ENCODE measurements at regions not wholly inside any gene's neighbourhood (a gene's known extent, or its start where the extent isn't known, plus 50 kb on each side); places are given as distances from the start of the nearest gene placed in this dataset.

DNA sequence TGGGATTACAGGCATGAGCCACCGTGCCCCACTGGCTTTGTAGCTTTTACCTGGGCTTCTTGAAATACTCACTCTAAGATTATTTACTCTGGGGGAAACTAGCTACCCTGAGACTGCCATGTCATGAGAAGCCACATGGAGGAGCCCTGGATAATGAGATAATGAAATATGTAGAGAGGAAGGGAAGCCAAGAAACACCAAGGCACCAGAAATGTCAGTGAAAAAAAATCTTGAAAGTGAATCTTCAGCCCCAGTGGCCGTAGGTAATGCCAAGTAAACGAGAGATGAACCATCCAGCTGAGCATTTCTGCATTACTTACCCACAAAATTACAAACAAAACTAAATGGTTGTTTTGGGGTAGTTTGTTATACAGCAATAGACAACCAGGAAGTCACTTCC is 125.6 kb downstream of the APIP start:
- no peaks in the 10 kb centered on the region for H3K27me3 ChIP-seq (ENCODE audit: insufficient read depth in 3 of 3, low read length in 2 of 3)
- WGBS, 3 donors: 69 to 79% (median 70%) methylated on average over 3 of the region's 3 CpGs

GRCh38 chr11:34789196-34789834 is 126.9 kb downstream of the APIP start:
- Histone ChIP-seq H3K27ac (no peak overlapping the region), H3K27me3 (ENCODE audit: insufficient read depth in 3 of 3, low read length in 2 of 3) (no peaks in the 10 kb centered on the region), H3K4me1 (no peaks in the 10 kb centered on the region), H3K4me3 (no peak overlapping the region), H3K9me3 (no peaks in the 10 kb centered on the region), H3K36me3 (ENCODE audit: insufficient read depth in 1 of 2, low read depth in 1 of 2) (no peaks in the 10 kb centered on the region)
- no peak for DNase-seq
- intact Hi-C loops (cut with DNase I): no loop called here
- ATAC-seq: no peak
- TF ChIP-seq, protein P1, sequence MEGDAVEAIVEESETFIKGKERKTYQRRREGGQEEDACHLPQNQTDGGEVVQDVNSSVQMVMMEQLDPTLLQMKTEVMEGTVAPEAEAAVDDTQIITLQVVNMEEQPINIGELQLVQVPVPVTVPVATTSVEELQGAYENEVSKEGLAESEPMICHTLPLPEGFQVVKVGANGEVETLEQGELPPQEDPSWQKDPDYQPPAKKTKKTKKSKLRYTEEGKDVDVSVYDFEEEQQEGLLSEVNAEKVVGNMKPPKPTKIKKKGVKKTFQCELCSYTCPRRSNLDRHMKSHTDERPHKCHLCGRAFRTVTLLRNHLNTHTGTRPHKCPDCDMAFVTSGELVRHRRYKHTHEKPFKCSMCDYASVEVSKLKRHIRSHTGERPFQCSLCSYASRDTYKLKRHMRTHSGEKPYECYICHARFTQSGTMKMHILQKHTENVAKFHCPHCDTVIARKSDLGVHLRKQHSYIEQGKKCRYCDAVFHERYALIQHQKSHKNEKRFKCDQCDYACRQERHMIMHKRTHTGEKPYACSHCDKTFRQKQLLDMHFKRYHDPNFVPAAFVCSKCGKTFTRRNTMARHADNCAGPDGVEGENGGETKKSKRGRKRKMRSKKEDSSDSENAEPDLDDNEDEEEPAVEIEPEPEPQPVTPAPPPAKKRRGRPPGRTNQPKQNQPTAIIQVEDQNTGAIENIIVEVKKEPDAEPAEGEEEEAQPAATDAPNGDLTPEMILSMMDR (IDR thresholded peaks at IDR 0.05): no peak
- 58 to 61% (median 59%) methylated on average over 4 of the region's 4 CpGs for WGBS, 3 donors

More for the DNA sequence above, 125.6 kb downstream of the APIP start:
- no peak overlapping the region for H3K4me3 ChIP-seq
- intact Hi-C loops (cut with DNase I): no loop called here
- no peaks in the 10 kb centered on the region for H3K9me3 ChIP-seq
- TF ChIP-seq, protein P1 (IDR thresholded peaks at IDR 0.05): no peak
- H3K36me3 ChIP-seq (ENCODE audit: insufficient read depth in 1 of 2, low read depth in 1 of 2): no peaks in the 10 kb centered on the region
- H3K27ac ChIP-seq: no peak overlapping the region
- ATAC-seq: no peak
- H3K4me1 ChIP-seq: no peaks in the 10 kb centered on the region
- DNase-seq: no peak

- TF ChIP-seq, protein P1 (IDR thresholded peaks at IDR 0.05): no peak
- 94 to 98% (median 96%) methylated on average over 2 of the region's 2 CpGs for WGBS, 3 donors
- no peaks in the 10 kb centered on the region for H3K4me1 ChIP-seq
- no peaks in the 10 kb centered on the region for H3K36me3 ChIP-seq (ENCODE audit: insufficient read depth in 1 of 2, low read depth in 1 of 2)
- ATAC-seq (no peak), DNase-seq (no peak)
- no peaks in the 10 kb centered on the region for H3K27me3 ChIP-seq (ENCODE audit: insufficient read depth in 3 of 3, low read length in 2 of 3)
- intact Hi-C loops (cut with DNase I): no loop called here
- H3K9me3 ChIP-seq: no peaks in the 10 kb centered on the region
- no peak overlapping the region for H3K4me3 ChIP-seq
- H3K27ac ChIP-seq: no peak overlapping the region
Measured at GRCh38 chr11:34788642-34789041, 127.5 kb downstream of the APIP start.

GRCh38 chr11:34787895-34788294 is 128.3 kb downstream of the APIP start:
- Histone ChIP-seq H3K36me3 (ENCODE audit: insufficient read depth in 1 of 2, low read depth in 1 of 2) (no peaks in the 10 kb centered on the region), H3K4me1 (no peaks in the 10 kb centered on the region), H3K9me3 (no peaks in the 10 kb centered on the region), H3K27ac (no peak overlapping the region), H3K4me3 (no peak overlapping the region), H3K27me3 (ENCODE audit: insufficient read depth in 3 of 3, low read length in 2 of 3) (no peaks in the 10 kb centered on the region)
- TF ChIP-seq, protein P1 (IDR thresholded peaks at IDR 0.05): no peak
- intact Hi-C loops (cut with DNase I): no loop called here
- ATAC-seq (no peak), DNase-seq (no peak)
- WGBS, 3 donors: 88 to 95% (median 91%) methylated on average over 1 of the region's 1 CpG

DNA sequence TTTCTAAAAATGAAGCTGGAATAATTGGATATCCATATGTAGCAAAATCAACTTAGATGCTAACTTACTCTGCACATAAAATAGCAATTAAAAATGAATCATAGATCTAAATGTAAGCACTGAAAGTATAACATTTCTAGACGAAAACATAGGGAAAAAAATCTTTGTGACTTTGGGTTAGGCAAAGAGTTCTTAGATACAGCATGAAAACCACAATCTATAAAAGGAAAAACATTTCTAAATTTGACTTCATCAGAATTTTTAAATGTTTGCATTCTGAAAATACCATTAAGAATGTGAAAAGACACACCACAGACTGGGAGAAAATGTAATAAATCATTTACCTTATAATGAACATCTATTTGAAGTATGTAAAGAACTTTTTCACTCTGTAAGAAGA is 128.8 kb downstream of the APIP start:
- 55 to 69% (median 63%) methylated on average over 1 of the region's 1 CpG for WGBS, 3 donors

More for the DNA sequence above, 128.8 kb downstream of the APIP start:
- no peak for ATAC-seq
- TF ChIP-seq, protein P1 (IDR thresholded peaks at IDR 0.05): no peak
- no peaks in the 10 kb centered on the region for H3K27me3 ChIP-seq (ENCODE audit: insufficient read depth in 3 of 3, low read length in 2 of 3)
- H3K9me3 ChIP-seq: no peaks in the 10 kb centered on the region
- H3K4me3 ChIP-seq: no peak overlapping the region
- H3K27ac ChIP-seq: no peak overlapping the region
- intact Hi-C loops (cut with DNase I): no loop called here
- H3K36me3 ChIP-seq (ENCODE audit: insufficient read depth in 1 of 2, low read depth in 1 of 2): no peaks in the 10 kb centered on the region
- DNase-seq: no peak
- no peaks in the 10 kb centered on the region for H3K4me1 ChIP-seq

Data from psoas muscle (tissue), 7 donors.